Muscle of arm (tissue), 1 donor: ENCODE measurements at regions not wholly inside any gene's neighbourhood (a gene's known extent, or its start where the extent isn't known, plus 50 kb on each side); places are given as distances from the start of the nearest gene placed in this dataset.
"Not testable (repeated sequence)": the region's sequence is repeated elsewhere in the genome, so short reads cannot be mapped to it uniquely, and the experiment has no call there.

Experiments
- DNase-seq: peaks from one replicate; pipeline ENCODE4 v3.0.0-alpha.2; 2013

- no peak for DNase-seq
Measured at GRCh38 chr2:35301369-35301768, 1054.2 kb upstream of the CRIM1 start.

DNA sequence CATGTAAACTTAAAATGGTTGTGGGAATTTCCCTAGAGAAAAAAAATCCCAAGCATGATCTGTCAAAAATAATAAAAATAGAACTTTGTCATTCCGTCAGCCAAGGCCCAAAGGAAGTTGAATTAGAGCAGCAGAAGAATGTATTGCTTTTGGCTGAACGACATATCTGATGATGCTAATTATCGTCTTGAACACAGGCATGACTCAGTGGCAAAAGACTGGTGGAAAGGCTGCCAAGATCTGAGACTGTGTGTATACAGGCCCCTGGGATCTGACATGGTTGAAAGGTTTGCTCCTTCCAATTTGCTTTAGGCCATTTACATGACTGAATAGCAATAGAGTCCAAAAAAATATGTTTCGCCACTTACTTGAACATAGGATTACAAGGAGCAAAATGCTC, 1057.1 kb upstream of the CRIM1 start:
- DNase-seq, result peak; percentile 52

GRCh38 chr2:35297403-35297802, 1058.2 kb upstream of the CRIM1 start:
- no peak for DNase-seq

DNA sequence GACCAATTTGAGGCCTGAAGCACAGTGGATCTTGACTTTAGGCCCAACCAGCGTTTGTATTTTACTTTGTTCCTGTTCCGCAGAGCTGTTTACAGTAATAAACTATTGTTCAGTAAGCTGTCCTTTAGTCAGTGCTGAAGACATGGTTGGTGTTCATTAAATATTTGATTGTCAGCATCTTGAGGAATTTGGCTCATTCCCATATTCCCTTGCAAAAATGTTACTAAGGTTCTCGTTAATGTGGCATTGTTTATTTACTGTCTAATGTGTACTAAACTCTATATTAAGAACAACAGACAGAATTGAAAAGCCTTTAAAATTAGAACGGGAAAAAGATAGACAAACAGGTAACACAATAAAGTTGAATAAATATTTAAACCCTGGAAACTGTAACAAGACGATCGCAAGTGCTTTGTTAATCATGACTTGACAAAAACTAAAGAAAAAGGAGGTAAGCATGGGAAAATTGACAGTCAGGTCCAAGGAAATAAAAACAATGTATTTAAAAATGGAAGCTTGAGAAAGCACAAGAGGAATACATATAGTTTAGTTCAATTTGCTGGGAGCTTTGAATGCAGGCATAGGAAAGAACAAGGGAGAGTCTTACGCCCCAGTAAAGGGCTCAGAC, 1060.8 kb upstream of the CRIM1 start:
- DNase-seq, result no peak

DNA sequence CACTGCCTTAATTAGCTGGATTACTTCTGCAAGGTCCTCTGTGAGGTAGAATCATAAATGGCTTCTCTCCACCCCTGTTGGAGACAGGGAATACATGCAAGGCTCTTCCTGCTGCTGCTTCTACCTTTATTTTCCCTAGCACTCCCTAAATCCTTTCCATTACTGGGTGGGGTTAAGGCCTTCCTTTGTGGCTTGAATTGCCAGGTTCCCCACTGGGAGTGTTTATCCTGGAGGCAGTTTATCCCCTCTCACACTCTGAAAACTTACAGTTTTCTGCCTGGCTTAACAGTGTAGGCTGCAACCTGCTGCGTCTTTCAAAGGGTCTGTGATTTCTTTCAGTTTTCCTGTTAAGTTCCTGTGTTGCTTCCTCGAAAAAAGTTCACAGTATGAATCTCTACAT, 1062.3 kb upstream of the CRIM1 start:
- DNase-seq, result no peak

GRCh38 chr2:35292199-35292598, 1063.4 kb upstream of the CRIM1 start:
- DNase-seq, result no peak

DNA sequence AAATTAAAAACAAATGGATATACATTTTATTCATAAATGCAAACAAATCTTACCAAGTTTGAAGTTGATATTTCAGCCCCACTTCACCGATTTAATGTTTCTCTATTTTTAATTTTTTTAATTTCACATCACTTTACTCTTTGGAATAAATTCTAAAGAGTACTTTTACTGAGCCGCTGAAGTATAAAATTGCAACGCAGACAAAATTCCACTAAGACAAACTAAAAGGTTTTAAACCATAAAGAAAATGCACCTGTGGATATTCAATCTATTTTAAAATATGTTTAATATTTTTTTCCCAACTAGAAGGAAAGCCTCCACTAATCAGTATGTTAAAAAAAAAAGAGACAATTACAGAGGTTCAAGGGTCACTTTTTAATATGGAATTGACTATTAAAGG, 1073.9 kb upstream of the CRIM1 start:
- DNase-seq, result no peak

DNA sequence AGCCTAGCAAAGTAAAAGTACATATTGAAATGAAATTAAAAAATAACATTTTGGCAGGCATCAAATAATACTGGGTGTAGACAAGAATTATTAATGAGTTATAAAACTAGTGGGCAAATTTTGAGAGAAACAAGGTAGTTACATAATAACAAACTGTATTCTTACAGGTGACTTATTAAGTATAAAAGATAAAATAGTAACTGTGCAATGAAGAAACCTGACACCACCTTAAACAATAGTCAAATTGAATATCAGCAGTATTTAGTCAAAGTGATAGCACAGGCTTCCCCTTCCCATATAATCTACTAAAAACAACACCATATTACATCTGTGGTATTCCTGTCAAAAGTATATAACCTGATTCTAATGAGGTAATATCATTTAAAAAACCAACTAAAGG, 1099.8 kb upstream of the CRIM1 start:
- DNase-seq, result no peak

DNA sequence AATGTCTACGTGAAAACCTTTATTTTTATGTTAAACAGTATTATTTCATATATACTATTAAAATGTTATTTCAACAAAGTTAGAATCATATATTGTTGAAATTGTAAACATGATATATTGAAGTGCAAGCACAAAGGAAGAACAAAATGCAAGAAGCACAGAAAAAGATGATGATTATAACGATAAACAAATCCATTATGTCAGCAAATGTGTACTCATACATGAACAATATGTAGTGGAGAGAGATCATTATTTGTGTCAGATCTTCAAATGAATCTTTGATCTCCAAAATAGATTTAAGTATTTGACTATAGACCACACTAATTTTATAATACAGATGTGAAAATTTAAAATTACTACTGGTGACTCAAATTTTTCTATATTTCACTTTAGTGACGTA, 1104.4 kb upstream of the CRIM1 start:
- no peak for DNase-seq

DNA sequence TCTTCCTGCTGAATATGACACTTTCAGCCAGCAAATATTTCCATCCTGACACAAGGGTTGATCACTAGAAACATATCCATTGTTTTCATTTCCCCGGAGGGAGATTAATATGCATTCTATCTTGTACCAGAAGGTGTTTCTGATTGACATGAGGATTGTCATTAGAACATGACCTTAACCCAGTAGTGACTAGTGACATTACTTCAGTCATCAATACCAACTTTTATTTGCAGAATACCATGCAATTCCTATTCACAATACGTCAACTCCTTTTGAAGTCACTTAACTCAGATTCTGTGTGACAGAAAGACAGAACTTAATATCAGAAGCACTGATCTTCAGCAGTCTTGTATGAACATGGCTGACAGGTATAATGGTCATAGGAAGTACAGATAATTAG, 1108.9 kb upstream of the CRIM1 start:
- DNase-seq, result no peak

GRCh38 chr2:35228584-35228983, 1127.0 kb upstream of the CRIM1 start:
- DNase-seq, result no peak

GRCh38 chr2:35220461-35220860, 1135.1 kb upstream of the CRIM1 start:
- DNase-seq, result no peak

DNA sequence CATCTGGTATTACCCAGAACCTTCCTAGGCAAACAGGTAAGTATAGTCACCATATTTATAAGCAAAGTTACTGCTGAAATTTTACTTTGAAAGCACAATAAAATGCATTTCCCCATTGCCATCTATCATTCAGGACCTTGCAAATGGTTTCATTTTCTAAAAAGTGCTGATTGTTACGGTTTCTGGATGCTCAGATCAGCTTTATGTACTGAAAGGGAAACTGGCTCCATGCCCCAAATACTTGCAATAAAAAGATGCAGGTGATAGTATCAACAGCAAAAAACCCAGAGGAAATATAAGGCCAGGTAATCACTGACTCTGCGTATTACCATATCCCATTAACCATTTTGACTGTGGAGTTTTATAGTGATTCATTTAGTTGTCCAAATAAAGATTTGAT, 1150.7 kb upstream of the CRIM1 start:
- no peak for DNase-seq

DNA sequence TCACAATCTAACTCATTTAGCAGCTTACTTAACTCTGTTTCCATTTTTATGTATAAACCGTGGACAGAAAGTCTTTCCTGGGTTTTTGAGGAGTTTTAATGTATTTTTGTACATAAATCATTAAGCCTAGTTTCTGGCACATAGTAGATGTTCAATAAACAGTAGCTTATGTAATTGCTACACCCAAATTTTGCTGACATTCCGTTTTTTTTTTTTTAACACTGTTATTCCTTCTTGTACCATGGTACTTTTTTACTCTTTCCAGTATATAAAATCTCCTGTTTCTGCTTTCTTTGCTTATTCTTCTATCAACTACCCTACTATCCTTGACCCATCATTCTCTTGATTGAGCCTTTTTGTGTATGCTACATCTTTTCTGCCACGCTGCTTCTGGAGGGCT, 1151.3 kb upstream of the CRIM1 start:
- DNase-seq, result no peak

DNA sequence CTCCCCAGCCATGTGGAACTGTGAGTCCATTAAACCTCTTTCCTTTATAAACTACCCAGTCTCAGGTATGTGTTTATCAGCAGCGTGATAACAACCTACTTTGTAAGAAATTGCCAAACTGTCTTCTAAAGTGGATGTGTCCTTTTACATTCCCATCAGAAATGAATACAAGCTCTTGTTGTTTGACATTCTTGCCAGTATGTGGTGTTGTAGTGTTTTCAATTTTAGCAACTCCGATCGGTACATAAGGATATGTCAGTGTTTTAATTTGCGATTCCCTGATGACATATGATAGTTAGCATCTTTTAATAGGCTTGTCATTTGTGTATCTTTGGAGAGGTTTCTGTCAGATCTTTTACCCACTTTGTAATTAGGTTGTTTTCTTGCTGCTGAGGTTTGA, 1156.3 kb upstream of the CRIM1 start:
- no peak for DNase-seq

DNA sequence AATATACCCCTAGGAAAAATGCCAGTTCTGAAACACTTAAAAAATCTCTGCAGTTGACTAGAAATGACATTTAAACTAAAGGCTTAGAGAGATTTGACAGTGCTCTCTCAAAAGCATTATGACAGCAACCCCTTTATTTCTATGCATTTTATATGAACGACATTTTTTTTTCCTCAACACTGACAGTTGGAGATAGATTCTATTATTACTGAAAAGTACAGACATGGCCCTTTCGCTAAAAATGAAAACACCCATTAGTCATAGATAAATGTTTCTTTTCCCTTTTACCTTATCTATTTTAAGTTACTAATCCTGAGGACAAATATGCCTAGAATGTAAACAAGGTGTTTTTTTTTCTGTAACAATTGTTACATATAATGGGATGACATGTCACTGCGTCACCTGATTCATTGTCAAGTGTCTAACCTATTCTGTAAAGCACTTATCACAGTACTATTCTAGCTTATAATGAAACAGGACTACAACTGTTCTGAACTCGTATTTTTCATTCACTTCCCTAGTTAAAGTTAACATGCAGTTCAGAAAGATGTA, 1169.6 kb upstream of the CRIM1 start:
- DNase-seq, result no peak

DNA sequence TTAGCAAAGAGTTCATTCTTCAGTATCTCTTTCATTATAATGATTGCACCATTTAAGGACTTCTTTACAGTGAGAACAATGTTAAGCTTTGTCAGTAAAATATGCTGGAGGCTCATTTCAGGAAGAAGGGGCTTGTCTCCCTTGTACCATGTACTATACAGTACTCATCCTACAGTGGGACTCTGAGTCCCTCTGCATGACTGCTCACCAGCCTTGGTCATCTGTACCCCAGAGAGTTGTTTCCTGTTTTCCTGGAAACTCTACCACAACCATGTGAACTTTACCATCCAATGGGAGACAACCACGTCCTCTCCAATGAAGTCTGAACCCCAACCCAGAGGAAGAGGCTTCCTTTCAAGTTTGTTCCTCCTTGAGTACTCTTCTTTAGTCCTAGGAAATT, 1171.1 kb upstream of the CRIM1 start:
- DNase-seq, result no peak

GRCh38 chr2:35176726-35177125, 1178.9 kb upstream of the CRIM1 start:
- DNase-seq, result not testable (repeated sequence)

GRCh38 chr2:35174845-35175244, 1180.7 kb upstream of the CRIM1 start:
- DNase-seq, result no peak

GRCh38 chr2:35172687-35173086, 1182.9 kb upstream of the CRIM1 start:
- no peak for DNase-seq

- no peak for DNase-seq
Measured at GRCh38 chr2:35168351-35168750, 1187.2 kb upstream of the CRIM1 start.

DNA sequence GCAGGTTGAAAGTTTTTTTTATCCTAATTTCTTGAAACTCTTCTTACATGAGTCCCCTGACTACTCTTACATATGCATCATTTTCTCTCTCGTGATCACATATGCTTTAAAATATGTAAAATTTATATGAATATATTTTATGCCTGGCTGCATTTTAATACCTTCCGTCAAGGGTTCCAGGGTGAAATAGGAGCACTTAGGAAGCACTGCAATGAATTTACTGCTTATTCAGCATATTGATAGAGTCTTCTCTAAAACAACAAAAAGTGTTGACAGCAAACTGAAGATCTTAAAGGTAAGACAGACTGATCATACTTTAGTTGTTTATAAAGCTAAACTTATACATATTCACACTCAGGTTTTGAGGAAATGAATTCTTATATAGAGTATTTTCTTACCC, 1191.6 kb upstream of the CRIM1 start:
- DNase-seq, result no peak

GRCh38 chr2:35160871-35161270, 1194.7 kb upstream of the CRIM1 start:
- no peak for DNase-seq

GRCh38 chr2:35125871-35126270, 1229.7 kb upstream of the CRIM1 start:
- no peak for DNase-seq
